GM18498 (cell line): ENCODE measurements at regions not wholly inside any gene's neighbourhood (a gene's known extent, or its start where the extent isn't known, plus 50 kb on each side); places are given as distances from the start of the nearest gene placed in this dataset.

ENCODE experiments used
- ATAC-seq: cut with Tn5 transposase; IDR thresholded peaks from one replicate; pipeline ENCODE4 v1.9.1; 2021; ENCODE audit warnings: mild to moderate bottlenecking, moderate library complexity; ENCODE audit not compliant: unreplicated experiment

GRCh38 chr5:155285706-155286105 lies 272.2 kb downstream of the KIF4B start:
- ATAC-seq, result no peak

GRCh38 chr5:155290937-155291336 lies 277.4 kb downstream of the KIF4B start:
- ATAC-seq, result no peak

- ATAC-seq, result no peak
Measured at GRCh38 chr5:155293605-155294178, 280.1 kb downstream of the KIF4B start.

- no peak for ATAC-seq
Measured at GRCh38 chr5:155295111-155295510, 281.6 kb downstream of the KIF4B start.

GRCh38 chr5:155299386-155300005 lies 285.9 kb downstream of the KIF4B start:
- ATAC-seq, result no peak

GRCh38 chr5:155303120-155303519 lies 289.6 kb downstream of the KIF4B start:
- no peak for ATAC-seq

- ATAC-seq, result no peak
Measured at GRCh38 chr5:155307229-155307628, 293.7 kb downstream of the KIF4B start.

GRCh38 chr5:155308289-155308688 lies 294.7 kb downstream of the KIF4B start:
- no peak for ATAC-seq

- no peak for ATAC-seq
Measured at GRCh38 chr5:155309021-155309746, 295.6 kb downstream of the KIF4B start.

- no peak for ATAC-seq
Measured at GRCh38 chr5:155311721-155312120, 298.2 kb downstream of the KIF4B start.

- no peak for ATAC-seq
Measured at GRCh38 chr5:155313518-155313917, 300.0 kb downstream of the KIF4B start.

GRCh38 chr5:155316070-155316714 lies 302.6 kb downstream of the KIF4B start:
- ATAC-seq, result no peak

- peak; percentile 55 for ATAC-seq
Measured at GRCh38 chr5:155332618-155333017, 319.1 kb downstream of the KIF4B start.

- ATAC-seq, result no peak
Measured at GRCh38 chr5:155342956-155343355, 329.4 kb downstream of the KIF4B start.

GRCh38 chr5:155343468-155343867 lies 329.9 kb downstream of the KIF4B start:
- no peak for ATAC-seq

GRCh38 chr5:155353231-155353630 lies 339.7 kb downstream of the KIF4B start:
- ATAC-seq, result no peak

- ATAC-seq, result no peak
Measured at GRCh38 chr5:155366096-155366495, 352.5 kb downstream of the KIF4B start.

- ATAC-seq, result no peak
Measured at GRCh38 chr5:155367841-155368240, 354.3 kb downstream of the KIF4B start.

- ATAC-seq, result no peak
Measured at GRCh38 chr5:155368490-155368889, 354.9 kb downstream of the KIF4B start.

- no peak for ATAC-seq
Measured at GRCh38 chr5:155380480-155380879, 366.9 kb downstream of the KIF4B start.

- ATAC-seq, result no peak
Measured at GRCh38 chr5:155381654-155382053, 368.1 kb downstream of the KIF4B start.

GRCh38 chr5:155389498-155389897 lies 375.9 kb downstream of the KIF4B start:
- no peak for ATAC-seq
